ENCODE measurements at regions not wholly inside any gene's neighbourhood (a gene's known extent, or its start where the extent isn't known, plus 50 kb on each side); places are given as distances from the start of the nearest gene placed in this dataset.

GRCh38 chr12:89985935-89986334, 277.3 kb upstream of the ATP2B1 start:
- TF ChIP-seq CTCF (IDR thresholded peaks at IDR 0.05) (no peak), POLR2A (IDR thresholded peaks at IDR 0.05) (no peak), POLR2AphosphoS5 (IDR thresholded peaks at IDR 0.05) (no peak)

Data from gastroesophageal sphincter (tissue), 3 donors.